ENCODE measurements at regions not wholly inside any gene's neighbourhood (a gene's known extent, or its start where the extent isn't known, plus 50 kb on each side); places are given as distances from the start of the nearest gene placed in this dataset.
"Not testable (repeated sequence)": the region's sequence is repeated elsewhere in the genome, so short reads cannot be mapped to it uniquely, and the experiment has no call there.

- TF ChIP-seq POLR2AphosphoS5 (IDR thresholded peaks at IDR 0.05; ENCODE audit: borderline replicate concordance, low read depth, low read length); EZH2 (IDR thresholded peaks at IDR 0.05): not testable (repeated sequence)
Measured at GRCh38 chr16:29139901-29140855, 155.3 kb downstream of the LAT start.
